HG03342 (cell line): ENCODE measurements at regions not wholly inside any gene's neighbourhood (a gene's known extent, or its start where the extent isn't known, plus 50 kb on each side); places are given as distances from the start of the nearest gene placed in this dataset.
"Not testable (repeated sequence)": the region's sequence is repeated elsewhere in the genome, so short reads cannot be mapped to it uniquely, and the experiment has no call there.

Experiments
- ATAC-seq: cut with Tn5 transposase; IDR thresholded peaks from one replicate; pipeline ENCODE4 v1.9.1; 2021; ENCODE audit warnings: mild to moderate bottlenecking, moderate library complexity; ENCODE audit not compliant: unreplicated experiment

DNA sequence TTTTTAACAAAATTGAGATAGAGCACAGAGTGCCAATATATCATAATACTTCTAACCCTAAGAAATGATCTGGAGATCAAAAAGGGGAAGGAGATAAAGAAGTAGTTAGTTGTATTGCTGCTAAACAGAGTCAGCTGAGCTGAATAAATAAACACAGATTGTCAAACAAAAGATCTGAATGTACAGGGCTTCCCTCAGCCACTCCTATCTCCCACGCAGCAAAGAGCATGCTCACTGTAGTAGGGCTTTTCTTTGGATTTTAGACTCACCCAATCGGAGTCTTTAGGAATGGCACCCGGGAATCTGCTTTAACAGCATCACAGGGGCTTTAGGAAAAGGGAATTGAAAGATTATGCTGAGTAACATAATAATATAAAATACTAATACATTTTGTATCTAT is 222.2 kb upstream of the STXBP5 start:
- ATAC-seq: no peak

DNA sequence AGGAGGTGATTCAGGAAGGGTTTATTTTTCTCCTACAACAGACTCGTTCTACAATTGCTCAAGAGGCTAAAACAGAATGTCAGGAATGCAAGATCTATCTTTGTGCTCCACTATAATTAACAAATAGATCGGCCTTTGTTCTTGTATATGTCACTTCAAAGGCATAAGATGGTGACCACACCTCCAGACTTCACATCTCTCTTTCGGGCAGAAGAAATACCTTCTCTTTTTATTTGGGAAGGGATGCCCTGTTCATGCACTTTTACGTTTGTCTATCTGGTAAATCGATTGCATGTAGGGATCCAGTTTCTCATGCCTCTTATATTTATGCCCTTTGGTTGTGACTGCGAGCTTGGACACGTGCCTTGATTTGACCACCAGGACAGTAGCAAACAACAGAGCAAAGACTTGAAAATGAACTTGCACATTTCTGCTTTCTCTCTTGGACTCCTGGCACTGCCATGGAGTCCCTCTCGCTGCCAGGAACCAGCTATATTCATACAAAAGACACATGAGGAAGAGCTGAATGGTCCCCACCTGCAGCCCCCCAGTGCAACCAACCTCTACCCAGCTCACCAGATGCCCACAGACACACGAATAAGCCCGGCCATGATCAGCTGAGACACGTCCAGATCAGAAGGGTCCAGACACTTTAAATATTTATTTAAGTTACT is 219.8 kb upstream of the STXBP5 start:
- no peak for ATAC-seq

DNA sequence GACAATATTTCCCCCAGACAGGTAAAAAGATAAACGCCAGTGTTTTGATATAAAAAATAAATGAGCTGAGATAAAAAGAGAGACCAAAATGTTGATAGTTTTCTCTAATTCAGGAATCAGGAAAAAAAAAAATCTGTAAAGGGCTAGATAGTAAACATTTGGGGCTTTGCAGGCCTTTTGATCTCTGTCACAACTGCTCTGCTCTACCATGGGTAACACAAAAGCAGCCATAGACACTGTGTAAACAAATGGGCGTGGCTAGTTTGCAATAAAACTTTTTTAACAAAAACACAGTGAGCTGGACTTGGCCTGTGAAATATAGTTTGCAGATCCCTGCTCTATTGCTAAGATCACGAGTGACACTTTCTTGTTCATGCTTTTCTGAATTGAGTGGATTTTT is 219.1 kb upstream of the STXBP5 start:
- ATAC-seq: no peak

DNA sequence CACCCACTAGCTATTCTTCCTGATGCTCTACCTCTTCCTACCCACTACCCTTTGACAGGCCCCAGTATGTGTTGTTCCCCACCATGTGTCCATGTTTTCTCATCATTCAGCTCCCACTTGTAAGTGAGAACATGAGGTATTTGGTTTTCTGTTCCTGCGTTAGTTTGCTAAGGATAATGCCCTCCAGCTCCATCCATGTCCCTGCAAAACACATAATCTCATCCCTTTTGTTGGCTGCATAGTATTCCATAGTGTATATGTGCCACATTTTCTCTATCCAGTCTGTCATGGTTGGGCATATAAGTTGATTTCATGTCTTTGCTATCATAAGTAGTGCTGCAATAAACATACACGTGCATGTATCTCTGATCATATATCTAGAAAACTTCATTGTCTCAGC is 218.3 kb upstream of the STXBP5 start:
- ATAC-seq: no peak

DNA sequence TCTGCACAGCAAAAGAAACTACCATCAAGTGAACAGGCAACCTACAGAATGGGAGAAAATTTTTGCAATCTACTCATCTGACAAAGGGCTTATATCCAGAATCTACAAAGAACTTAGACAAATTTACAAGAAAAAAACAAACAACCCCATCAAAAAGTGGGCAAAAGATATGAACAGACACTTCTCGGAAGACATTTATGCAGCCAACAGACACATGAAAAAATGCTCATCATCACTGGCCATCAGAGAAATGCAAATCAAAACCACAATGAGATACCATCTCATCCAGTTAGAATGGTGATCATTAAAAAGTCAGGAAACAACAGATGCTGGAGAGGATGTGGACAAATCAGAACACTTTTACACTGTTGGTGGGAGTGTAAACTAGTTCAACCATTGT is 216.3 kb upstream of the STXBP5 start:
- ATAC-seq: not testable (repeated sequence)

DNA sequence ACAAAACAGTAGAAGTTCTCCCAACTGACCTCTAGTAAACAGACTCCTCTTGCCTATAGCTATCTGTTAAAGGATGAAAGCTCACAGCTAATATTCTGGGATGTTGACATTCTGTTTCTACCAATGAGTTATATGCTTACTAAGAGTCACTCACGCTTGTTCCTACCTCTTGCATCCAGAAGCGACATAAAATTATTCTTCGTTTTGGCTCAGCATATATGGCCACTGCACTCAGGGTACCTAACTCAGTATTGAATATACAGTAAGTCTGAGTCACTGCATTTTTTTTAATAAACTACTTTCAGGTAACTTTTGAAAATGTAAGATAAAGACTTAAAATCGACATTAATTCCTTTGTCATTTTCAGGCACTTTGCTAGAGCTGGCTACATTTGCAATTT is 214.4 kb upstream of the STXBP5 start:
- ATAC-seq: no peak

DNA sequence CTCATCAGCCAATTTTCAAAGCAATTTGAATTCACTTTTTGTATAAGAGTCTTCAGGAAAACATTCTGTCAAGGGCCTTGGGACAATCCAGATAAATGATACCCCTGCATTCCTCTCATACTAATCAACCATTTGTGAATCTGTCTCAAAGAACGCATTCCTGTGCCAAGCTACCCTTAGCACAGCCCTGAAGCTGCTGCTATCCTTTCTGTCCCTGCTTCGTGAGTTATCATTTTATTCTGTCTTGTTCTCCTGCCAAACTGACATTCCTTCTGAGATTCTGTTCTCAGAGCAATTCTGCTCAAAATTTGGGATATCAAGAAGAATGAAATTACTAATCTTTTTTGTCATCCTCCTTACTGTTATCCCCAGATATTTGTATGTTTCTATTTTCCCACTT is 213.9 kb upstream of the STXBP5 start:
- ATAC-seq: no peak

DNA sequence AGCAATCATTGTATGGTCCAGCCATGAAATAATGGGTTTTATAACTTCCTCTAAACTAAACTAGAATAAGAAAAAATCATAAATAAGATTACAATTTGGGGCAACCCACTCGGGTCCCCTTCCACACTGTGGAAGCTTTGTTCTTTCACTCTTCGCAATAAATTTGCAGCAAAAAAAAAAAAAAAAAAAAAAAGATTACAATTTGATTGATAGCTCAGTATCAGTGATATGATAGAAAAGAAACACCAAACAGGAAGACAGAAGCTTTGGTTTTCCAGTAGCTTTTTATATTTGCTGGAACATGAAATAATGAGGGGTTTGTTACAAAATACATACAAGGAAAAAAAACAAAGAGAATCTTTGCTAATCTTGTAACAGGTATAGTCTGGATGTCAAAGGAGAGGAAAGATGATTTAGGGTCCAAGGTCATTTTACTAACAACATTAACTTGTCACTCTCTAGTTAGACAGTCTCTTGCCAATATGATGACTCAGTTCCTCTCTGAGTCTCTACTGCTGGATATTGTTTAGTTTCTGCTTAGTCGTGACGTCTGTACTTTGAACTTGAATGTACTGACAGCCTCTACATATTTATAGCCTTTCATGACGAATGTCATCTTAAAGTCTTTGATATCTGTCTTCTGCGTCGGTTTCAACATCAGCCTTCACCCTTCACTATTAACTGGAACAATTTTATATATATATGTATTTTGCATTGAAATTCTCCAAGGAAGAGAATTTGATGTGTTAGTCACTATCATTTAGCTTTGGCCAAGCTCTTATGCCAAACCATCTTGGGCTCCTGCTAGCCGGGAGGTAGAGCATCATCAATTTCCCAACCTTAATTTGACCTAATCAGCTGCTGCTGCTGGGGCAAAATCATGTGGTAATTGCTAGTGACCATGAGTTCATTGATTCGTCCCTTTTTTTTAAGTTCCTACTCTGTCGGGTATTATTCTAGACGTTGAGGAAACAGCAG is 213.1 kb upstream of the STXBP5 start:
- ATAC-seq: no peak

DNA sequence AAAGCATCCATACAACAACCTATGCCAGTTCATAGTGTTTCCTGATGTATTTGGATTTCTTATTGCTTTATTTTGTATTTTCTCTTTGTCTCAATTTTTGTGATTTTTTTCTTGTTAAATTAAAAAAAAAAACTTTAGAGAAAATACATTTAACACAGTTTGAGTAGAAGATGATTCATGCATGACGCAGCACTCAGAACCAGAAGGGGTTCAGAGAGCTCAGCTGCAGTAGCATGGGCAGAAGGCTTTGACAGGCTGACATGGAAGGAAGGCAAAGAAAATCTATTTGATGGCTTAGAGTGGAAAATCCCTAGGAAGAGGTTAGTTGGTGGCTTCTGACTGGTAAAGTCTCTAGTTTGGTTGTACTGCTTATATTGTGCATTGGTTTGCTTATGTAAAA is 207.2 kb upstream of the STXBP5 start:
- ATAC-seq: no peak

DNA sequence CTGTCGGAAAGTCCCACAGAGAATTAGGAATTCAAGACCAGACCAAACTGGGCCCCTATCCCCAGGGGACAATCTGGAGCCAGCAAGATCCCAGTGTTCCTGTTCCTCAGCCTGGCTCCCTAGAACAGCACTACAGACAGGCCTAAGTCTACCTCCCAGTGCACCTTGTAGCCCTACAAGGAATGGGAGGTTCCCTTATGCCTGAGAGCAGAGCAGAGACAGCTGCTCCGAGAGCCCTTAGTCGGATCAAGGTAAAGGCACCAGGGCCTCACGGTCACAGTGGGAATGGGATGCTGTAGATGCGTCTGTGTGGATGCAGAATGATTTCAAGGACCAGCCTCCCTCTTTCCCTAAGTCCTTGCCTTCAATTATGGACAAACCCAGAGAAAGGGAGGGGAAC is 204.5 kb upstream of the STXBP5 start:
- no peak for ATAC-seq

DNA sequence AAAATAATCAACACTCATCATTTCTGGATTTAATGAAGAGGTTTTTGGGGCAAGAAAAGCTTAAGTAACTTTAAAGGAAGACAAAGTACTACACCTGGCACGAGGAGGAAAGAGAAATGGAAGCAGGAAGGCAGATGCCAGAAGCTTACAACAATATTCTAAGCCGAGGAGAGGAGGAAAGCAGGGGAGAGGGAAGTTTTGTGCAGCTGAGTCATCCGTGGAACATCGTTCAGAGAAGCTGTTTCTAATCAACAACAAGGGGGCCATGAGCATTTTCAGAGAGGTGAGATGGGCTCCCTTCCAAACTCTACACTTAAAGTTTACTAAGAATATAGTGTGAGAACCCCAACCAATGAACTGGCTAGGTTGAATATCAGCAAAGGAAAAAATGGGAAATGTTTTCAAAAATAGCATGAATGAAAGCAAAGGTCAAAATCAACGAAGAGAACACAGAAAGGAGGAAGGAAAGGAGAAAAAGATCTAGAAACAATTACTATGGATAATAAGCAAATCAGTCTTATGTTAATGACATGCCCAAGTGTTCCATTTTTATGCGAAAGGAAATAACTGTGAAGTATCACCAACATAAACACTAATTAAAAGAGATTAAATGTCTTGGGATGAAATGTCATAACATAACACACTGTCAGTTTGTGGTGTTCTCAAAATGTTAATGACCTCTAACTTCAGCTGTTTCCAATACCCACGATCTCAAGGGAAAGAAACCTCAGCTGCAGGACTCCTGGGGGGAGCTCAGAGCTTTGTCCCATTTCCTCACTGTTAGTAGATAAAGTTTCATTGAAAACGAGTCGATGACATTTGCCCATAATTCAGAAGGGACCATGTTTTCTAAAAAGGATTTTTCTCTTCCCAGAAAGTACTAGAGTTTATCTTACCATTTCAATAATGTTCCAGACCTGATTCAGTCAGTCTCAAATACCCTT is 203.4 kb upstream of the STXBP5 start:
- ATAC-seq: no peak

DNA sequence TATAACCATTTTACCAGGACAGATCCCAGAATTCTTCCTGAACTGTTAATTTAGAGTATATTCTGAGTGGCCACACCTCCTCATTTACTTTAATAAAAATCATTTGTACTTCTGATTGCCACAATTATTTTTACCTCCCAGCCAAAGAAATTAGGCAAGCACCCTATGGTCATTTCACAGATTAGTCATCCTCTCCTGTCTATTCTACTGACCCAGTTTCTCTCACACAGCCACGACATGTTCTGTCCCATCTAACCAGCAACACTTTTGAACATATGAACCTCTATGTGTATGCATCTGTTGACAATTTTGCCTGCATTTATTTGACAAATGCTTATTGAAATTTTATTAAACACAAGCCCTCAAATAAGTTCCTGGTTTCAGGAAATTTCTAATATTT is 202.6 kb upstream of the STXBP5 start:
- ATAC-seq: no peak

DNA sequence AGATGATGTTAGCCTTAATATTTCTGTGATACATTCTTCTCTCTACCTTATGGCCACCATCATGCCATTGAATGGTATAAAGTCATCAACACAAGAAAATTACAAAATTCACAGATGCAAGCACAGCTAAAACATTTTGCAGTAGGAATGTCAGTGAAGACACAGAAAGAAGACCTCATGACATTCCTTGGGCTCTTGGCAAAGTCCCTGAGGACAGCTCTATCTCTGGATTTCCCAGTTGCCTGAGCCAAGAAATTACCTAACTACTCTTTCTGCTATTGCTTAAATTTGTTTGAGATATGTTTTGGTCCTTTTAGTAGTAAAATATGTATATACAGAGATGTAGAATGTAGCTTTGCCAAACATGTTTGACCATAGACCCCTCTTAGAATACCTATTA is 201.0 kb upstream of the STXBP5 start:
- no peak for ATAC-seq

DNA sequence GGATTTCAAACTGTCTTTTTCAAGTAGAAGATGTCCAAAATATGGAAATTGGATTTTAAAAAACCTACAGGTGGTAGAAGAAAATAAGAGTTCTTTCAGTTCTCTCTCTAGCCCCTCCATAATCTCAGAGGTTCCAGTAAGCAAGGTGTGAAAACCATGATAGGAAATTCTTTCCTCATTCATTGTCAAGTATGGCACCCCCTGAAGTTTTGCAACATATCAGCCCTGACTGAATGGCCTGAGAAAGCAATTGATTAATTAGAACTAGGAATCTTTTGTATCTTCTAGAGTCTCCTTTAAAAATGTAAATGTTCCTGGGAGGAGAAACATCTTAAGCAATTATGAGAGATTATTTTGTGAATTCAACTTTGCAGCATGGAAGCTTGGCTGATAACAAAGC is 198.7 kb upstream of the STXBP5 start:
- ATAC-seq: no peak

DNA sequence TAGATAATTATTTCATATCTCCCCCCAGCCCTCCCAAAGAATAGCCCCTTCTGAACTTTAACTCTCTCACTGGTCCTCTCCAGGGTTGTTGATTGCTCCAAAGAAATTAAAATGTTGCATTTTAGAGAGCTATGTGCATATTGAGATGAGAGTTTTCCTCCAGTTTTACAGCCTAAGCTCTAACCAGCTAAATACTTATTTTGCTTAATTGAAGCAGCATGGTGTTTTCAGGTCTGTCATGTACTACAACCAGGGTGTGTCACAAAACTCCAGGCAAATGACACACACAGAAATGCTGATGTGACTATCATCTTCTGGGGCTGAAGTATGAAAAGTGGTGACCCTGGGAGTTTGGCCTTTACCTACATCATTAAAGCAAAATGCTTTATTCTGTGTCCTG is 196.8 kb upstream of the STXBP5 start:
- no peak for ATAC-seq

DNA sequence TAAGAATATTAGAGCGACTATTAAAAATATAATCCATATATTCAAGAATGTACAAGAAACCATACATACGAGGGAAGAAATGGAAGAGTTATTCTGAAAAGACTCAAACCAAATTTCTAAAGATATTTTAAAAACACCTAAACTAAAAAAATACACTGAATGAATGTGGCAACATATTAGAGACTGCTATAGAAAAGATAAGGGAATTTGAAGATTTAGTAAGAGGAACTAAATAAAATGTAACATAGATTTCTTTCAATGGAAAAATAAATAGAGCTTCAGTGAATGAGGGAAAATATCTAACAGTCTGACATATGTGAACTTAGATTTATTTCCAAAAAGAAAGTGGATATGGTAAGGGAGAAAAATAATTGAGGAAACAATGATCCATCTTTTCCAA is 194.9 kb upstream of the STXBP5 start:
- no peak for ATAC-seq

DNA sequence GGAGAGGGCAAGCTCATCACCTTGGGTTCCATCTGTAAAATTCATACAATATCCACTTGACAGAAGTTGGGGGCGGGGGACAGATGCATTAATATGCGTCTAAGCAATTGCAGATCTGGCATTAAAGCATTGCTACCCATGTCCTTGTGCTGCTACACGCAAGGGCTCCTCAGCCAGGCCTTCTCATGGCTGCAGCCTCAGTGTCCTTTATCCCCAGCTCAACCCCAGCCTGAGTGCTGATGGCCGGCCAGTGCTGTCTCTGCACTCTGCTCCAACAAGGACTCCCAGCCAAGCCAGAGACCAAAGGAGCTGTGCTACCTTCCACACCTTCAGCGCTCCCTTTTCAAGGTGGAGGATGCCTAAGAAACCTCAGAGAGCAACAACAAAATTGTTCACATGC is 188.5 kb upstream of the STXBP5 start:
- ATAC-seq: no peak

DNA sequence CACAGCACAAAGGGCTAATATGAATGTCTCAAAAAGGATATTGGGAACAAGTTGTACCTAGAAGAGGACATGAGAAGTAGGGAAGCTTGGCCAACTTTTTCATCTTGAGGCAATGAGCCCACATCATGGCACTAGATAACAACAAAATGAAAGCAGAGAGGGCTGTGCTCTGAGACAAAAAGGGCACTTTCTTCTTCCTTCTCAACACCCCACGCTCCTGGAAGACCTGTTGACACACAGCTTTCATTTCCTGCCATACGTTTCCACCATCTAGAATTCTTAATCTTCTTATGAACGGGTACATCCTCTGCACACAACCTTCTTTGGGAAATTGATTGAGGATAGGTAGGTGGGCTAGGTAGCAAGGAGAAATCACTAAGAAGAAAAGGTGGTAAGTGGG is 187.8 kb upstream of the STXBP5 start:
- ATAC-seq: no peak

DNA sequence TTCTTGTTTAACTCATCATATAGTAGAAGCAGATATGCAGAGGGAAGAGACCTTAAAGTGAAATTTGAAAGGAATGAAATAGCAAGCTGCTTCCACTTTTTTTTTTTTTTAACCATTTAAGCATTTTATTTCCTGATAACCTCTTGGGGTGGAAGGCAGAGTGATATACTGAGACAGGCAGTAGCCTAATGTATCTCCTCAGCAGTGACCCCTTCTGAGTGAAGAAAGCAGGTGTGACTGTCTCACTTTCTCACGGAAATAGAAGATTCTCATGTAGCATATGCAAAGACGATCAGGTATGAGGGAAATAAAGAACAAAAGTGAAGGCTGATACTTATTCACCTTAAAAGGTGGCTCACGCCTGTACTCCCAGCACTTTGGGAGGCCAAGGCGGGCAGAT is 187.1 kb upstream of the STXBP5 start:
- no peak for ATAC-seq

DNA sequence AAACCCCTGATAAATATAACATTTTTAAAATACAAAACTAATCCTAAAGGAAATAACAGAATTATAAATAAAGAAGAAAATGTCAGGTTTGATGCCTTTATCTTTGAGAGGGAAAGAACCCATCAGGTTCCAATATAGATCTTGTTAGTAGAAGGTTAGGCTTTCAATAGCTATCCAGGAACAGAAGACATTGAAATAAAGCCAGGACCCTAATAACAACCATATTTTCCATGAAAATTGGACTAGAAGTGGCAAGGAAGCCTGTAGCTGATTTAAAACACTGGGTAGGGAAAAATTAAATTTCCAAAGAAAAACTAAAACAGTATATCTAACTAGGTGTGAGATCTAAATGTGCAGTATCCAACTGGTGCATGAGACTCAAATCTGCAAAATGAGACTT is 185.2 kb upstream of the STXBP5 start:
- no peak for ATAC-seq

DNA sequence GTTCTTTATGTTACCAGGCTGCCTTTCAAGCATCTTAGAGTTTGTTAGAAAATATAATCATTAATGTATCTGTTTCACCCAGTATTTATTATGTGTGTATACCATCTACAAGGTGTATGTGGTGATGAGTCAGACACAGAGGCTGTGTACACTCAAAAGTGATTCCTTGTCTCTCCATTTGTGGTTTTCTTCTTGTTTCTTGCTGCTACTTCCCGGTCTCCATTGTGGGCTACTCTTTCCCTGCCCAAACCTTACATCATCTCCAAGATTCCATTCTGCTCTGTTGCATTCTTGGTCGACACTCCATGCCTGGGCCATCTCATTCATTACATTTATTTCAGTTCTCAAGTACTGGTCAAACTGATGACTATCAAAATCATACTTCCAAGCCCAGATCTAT is 182.2 kb upstream of the STXBP5 start:
- ATAC-seq: no peak
